ENCODE measurements at regions not wholly inside any gene's neighbourhood (a gene's known extent, or its start where the extent isn't known, plus 50 kb on each side); places are given as distances from the start of the nearest gene placed in this dataset.

DNA sequence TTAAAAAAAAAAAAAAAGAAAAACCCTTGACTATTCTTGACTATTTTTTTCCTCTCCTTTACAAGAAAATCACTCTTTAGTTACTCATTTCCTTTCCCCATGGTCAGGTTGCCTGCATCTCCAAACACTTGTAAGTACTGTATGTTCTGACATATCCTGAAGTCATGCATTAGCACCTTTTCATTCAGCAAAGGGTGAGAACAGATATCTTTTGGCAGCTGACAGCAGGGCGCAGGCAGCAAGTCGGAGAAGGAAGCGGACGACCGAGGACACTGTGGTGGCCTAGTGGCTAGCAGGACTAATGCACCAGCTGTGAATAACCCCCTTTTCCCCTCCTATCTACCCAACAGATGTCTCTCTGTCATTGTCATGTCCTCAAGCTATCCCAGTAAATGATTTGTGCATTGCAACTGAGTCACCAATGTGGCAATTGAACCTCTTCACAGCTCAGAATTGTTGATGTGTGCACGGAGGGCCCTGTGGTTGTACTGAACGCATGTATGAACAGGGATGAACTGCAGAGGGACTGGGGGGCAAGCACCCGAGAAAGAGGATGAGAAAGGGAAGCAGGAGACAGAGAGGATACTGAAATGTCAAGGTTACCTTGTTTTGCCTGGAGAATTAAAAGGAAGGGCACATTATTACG lies 996.0 kb upstream of the ARRDC3 start:
- TF ChIP-seq CTCF (conservative IDR thresholded peaks at IDR 0.05; ENCODE audit: low read length) (no peak), EZH2phosphoT487 (IDR thresholded peaks at IDR 0.05; ENCODE audit: borderline replicate concordance, low read depth, low read length) (no peak)

All from OCI-LY7 (cell line).